ENCODE measurements at regions not wholly inside any gene's neighbourhood (a gene's known extent, or its start where the extent isn't known, plus 50 kb on each side); places are given as distances from the start of the nearest gene placed in this dataset.

DNA sequence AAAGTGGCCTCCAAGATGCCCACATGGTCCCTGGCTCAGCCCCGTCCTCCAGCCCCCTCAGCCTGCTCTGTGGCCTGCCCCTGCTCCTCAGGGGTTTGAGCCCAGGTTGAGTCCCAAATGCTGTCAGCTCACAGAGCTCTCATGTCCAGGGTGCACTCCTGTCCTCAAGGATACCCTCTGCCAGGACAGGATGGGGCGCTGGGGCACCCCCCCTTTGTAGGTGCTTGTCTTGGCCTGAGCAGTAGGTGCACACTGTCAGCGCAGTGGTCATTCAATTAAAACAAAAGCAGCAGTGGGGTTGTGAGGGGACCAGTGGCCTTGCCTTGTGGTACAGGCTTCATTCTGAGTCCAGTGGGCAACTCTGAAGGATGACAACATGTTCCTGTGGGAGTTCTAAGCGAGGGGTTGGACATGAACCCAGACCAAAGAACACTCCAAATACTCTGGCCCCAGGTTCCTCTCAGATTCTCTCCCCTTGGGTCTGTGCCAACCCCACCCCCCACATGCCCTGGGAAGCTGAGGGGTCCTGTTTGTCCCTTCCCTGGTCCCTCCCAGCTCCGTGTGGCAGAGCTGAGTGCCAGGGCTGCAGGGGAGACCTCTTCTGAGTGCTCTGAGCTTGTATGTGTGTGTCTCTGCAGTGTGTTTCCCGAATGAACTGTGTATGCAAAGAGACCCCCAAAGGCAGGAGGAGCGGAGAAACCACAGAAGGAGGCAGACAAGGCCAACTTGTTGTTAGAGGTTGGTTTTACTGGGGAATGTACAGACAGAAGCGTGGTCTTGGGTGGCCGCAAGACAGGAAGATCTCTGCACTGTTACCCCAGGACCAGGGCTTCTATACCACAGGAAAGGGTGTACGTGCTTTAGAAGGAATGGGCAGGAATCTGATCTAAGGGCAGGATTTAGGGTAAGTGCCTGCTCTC is 155.6 kb upstream of the HS6ST1 start:
- no peak for DNase-seq

DNA sequence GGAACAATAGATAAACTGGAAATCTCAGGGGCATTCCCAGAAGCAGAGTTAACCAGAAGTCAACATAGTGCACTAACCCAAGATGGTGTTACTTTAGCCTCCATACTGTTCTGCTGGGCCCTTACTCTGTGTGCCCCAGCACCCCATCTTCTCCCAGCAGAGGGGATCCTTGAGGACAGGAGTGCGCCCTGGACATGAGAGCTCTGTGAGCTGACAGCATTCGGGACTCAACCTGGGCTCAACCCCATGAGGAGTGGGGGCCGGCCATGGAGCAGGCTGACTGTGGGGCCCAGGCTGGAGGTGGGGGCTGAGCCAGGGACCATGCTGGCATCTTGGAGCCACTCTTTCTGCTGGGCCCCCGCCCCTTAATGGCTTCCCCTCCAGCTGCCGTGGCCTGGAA is 156.3 kb upstream of the HS6ST1 start:
- DNase-seq, result no peak

DNA sequence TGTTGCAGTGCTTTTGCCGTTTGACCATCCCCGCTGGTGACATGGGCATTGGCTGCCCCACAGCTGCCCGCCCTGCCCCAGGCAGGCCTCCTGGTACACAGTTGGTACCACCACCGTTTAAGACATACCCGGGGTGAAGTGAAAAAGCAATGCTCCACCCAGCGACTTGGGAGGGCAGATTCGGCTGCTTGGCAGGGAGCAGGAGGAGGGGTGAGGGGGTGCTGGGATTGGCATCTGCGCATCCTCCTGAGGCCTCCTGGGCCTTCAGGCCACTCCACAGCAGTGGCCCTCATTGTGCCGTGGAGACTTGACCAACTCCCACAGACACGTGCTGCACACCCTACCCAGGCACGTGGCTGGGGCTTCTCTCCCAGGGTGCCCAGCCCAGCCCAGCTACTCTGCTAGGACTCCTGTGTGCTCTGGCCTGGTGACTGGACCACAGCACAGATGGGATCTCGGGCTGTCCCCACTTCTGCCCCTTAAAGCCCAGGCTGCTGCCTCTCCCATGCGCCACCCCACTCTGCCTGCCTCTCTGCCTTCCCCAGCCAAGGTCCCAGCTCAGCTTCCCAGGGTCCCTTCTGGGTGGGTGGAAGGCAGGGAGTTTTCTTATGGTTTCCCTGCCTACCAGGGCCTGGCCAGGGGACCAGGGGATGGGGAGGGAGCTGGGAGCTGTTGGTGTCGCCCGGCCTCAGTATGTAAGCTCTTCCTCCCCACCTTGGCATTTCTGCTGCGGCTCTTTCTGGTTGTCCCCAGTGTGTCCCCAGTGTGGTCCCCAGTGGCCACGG is 157.0 kb upstream of the HS6ST1 start:
- no peak for DNase-seq

DNA sequence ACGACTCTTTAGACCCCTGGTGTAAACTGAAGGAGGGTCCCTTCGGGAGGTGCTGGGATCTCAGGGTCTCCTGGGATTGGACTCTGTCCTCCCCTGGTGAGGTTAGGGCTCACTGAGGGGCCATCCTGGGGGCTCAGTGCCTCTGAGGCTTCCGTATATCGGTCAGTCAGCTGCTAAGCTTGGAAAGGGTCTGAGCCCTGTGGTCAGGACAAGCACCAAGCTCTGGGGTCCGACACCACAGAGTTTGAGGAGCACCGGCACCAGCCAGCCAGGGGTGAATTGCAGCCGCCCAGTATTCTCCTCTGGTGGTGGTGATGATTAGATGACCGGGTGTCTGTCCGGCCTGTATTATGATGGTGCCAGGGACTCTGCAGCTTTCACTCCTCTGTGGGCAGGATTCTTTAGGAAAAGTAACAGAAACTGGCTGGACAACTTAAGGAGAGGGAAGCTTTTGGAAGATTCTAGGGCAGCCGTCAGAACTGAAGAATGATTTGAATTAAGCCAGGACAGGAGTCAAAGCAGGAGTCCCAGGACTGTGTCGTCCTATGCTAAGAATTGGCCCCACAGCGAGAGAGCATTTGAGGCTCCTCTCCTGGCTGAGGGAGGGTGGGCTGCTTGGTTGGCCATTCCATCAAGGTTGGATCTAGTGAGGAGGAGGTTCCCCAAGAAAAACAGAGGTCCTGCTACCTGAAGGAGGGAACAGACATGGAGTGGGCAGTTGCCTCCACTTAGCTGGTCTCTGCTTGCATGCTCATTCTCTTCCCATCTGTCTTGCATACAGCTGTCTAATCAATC is 158.6 kb upstream of the HS6ST1 start:
- DNase-seq, result no peak

DNA sequence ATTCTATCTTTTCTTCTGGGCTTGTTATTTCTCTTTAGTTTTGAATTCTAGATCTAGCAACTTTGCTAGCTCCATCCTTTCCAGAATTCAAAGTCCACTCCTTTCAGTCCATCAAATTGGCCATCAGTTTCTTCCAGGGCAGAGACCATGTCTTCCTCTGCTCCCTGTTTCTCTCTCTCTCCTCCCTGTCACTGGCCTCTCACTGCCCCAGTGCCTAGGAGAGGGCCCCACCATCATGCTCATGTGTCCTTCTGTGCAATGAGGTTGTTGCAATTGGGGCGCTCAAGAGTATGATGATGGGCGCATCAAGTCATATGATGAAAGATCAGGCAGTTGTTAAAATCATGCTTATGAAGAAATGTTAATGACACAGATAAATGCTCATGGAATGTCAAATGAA is 159.2 kb upstream of the HS6ST1 start:
- DNase-seq, result no peak

DNA sequence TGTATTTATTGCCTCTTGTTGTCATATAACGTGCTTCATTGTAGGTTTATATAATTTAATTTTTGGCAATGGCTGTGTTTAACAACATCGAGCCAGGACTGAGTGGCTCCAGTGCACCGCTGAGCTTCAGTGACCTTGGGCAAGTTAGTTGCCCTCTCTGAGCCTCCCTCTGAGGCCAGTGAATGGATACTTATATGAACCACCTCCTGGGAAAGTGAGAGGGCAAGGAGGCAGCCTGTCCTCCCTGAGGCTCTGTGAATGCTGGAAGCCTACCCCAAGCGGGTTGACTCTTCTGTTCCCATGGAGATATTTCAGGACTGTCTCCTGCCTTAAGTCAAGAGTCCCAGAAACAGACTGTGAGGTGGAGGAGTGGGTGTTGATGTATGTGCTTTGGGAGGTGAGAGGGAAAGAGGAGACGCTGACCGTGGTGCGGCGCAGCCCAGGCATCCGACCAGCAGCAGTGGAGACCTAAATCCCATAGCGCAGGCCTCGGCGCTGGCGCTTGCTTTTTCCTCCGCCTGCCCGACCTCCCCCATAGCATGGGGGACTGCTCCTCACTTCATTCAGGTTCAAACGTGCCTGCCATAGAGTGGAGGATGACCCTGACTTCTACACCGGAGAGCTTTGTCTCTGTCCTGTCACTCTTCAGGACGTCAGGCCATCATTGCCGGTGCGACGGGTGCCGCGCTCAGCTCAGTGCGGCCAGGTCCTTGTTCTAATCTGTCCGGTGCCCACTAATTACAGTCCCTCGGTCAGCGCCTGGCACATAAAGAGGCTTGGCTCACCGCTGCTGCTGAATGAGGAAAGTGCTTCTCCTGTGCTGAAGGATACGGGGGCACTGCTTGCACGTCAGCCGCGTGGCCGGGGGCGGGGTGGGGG is 167.3 kb upstream of the HS6ST1 start:
- DNase-seq, result no peak

GRCh38 chr2:128486640-128487375 is 168.1 kb upstream of the HS6ST1 start:
- no peak for DNase-seq

- DNase-seq, result no peak
These were observed 169.2 kb upstream of the HS6ST1 start for GRCh38 chr2:128487650-128488387.

DNA sequence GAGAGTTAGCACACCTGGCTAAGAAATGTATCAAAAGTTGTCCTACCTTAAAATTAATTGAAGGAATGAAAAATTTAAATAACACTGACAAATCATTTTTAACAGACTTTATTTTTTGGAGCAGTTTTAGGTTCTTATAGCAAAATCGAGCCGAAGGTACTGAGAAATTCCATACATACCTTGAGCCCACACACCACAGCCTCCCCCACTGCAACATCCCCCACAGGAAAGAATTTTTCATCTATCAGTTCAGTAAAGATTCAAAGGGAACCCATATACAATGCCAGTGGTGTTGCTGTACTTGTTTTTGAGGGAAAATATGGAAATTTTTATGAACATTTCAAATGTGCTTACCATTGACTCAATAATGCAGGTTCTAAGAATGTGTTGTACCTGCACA is 169.8 kb upstream of the HS6ST1 start:
- no peak for DNase-seq

GRCh38 chr2:128489526-128490273 is 171.0 kb upstream of the HS6ST1 start:
- no peak for DNase-seq

- DNase-seq, result no peak
These were observed 171.7 kb upstream of the HS6ST1 start for GRCh38 chr2:128490321-128490720.

DNA sequence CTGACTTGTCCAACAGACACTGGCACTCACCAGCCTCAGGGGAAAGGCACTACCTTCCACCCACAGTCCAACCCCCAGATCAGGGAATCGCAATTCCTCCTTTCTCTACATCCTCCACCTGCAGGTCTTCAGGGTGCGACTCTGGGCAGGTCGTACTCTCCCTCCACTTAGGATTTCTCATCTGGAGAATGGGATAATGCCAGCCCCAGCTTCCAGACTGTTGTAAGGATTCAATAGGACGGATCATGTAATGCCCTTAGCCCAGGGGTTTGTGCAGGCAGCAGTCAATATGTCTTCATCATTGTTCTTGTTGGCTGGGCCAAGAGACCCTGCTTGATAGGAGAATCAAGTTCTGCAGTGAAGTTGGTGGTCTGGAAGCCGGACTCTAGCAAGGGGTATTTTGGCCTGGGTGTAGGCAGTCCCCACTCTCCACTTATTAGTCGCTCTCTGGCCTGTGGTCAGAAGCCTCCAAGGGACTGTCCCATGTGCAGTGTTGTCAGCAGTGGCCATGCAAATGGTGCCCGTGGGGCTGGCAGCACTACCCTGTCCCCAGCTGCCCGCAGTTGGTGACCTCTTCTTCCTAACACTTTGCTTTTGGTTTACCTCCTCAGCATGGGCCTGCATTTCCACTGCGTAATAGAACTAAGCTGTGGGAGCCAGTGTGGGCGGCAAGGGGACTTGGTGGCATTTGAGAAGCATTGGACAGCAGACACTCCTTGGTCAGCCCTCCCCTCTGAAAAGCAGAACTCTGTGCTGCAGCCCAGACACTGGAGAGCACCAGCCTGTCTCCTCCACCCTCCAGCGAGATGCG is 172.4 kb upstream of the HS6ST1 start:
- no peak for DNase-seq

- DNase-seq, result no peak
These were observed 173.1 kb upstream of the HS6ST1 start for GRCh38 chr2:128491692-128492244.

GRCh38 chr2:128492966-128493811 is 174.5 kb upstream of the HS6ST1 start:
- no peak for DNase-seq

DNA sequence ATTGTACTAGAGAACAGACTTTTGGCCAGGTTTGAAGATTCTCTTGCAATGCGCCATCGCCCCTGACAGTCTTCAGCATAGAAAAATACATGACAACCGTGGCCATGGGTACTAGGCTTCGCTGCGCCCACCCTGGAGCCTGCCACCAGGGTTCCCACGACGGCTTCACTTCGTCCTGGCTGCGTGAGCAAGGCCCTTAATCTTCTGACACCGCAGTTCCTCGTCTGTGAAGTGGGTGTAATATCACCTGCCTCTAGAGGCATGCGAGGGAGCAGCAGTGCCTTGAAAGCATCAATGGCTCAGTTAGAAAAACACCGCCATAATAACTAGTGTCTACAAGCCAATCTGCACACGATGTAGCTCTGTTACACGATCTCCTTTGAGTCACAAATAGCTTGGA is 175.2 kb upstream of the HS6ST1 start:
- DNase-seq, result no peak

DNA sequence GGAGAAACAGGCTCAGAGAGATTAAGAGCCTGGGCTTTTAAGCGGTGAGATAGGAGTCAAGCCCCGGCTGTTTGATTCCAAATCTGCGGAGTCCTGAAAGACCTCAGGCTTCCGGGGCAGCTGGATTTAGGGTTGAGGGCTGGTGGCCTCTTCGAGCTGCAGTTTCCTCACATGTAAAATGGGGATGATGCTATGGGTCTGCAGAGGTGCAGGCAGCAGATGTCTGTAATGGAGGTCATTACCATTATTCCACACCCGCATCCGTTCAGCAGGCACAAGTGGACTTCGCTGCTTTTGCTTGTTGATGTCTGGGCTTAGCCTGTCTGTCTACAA is 175.6 kb upstream of the HS6ST1 start:
- no peak for DNase-seq

DNA sequence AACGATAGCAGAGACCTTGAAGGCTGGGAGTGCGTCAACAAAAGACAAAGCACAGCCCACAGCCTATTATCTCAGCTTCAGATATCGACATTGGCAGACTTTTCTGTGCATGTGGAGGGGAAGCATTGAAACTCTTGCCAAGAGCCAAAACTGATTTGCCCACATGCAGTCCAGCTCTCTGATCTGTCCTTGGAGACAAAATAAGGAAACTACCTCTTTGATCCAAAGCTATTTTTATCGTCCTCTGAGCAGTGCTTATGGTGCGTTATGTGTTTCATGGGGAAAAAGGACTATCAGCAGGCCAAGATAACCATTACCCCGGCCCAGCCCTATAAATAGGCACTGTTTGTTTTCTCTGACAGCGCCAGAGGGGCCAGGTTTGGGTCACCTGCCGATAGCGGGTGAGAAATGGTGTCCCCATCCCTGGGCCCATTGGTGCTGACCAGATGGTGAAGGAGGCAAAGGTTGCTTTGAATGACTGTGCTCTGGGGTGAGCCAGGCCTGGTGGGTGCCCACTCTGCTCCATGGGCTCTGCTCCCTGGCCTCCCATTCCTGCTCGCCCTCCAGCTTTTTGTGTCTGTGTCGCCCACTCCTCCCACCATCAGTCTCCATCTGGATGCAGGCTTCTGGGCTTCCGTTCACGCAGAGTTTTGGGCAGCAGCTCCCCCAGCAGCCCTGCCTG is 176.1 kb upstream of the HS6ST1 start:
- DNase-seq, result no peak
